Stimulated activated CD8-positive, alpha-beta memory T cell treated with anti-CD3 and anti-CD28 coated beads, Interleukin-15, amount 100 ng/mL, for 48 hours (primary cell): ENCODE measurements at regions not wholly inside any gene's neighbourhood (a gene's known extent, or its start where the extent isn't known, plus 50 kb on each side); places are given as distances from the start of the nearest gene placed in this dataset.
"Not testable (repeated sequence)": the region's sequence is repeated elsewhere in the genome, so short reads cannot be mapped to it uniquely, and the experiment has no call there.

Source experiments
- DNase-seq, 2 donors: peaks; one replicate each; pipeline ENCODE4 v3.0.0-alpha.2; 2020; ENCODE audit warnings: low read depth in 2 of 2

DNA sequence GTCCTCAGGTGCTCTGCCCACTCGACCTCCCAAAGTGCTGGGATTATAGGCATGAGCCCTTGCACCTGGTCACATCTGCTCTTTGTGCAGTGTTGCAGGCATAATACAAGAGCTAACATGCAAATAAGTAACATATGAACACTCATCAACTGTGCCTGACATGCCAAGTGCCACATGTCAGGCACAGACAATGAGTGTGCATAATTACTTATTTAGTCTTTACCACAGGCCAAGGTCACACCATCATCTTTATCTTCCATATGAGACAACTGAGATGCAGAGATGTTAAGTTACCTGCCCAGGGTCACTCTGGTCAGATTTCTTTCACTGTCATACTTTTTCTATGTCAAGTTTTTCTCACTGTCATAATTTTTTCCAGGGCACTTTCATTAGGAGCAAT is 126.1 kb downstream of the PPIAL4G start:
- no peak for DNase-seq

GRCh38 chr1:148355976-148356375 is 127.1 kb downstream of the PPIAL4G start:
- DNase-seq: no peak

DNA sequence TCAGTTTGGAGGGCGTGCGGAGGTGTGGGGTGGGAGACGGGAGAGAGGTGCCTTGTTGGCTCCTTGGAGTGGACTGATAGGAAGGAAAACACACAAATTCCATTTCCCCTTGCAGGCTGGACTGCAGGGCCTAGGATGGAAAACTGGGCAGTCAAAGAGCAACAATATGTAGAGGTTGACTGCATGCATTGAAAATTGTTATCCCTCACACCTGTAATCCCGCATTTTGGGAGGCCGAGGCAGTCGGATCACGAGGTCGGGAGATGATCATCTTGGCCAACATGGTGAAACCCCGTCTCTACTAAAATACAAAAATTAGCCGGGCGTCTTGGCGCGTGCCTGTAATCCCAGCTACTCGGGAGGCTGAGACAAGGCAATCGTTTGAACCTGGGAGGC is 128.2 kb downstream of the PPIAL4G start:
- no peak for DNase-seq

GRCh38 chr1:148354284-148354912 is 128.7 kb downstream of the PPIAL4G start:
- DNase-seq: no peak

DNA sequence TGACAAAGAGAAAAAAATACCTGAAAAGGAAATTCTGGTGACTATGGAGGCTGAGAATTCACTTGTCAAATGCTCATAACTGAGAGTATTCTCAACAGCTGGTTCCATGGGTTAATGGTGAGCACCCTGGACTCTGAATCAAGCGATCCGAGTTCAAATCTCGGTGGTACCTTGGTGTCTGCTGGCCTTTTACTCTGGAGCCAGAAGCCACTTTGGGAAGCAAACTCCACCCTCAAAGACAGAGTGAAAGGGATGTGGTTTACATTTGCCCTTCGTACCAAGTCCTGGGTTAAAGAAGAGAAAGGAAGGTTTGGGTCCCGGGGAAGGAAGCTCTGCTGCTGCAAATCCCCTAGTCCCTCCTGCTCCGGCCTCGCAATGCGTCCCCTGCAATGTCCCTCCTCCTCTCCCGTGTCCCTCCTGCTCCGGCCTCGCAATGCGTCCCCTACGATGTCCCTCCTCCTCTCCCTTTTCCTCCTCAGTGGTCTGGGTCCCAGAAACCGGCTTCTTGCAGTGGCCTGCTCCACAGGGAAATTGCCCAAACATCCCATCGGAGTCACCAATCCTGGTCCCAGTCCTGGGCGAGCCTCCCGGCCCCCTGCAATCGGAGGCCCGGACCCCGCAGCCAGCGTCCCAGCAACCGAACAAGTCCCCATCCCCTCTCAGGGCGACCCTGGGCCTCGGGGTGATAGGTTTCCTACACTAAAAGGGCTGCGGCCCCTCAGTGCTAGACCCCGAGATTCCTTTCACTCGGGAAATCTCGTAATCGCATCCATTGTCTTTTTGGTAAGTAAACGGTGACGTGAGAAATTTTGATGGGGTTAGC is 129.4 kb downstream of the PPIAL4G start:
- DNase-seq: no peak

- no peak for DNase-seq
These were observed 130.5 kb downstream of the PPIAL4G start for GRCh38 chr1:148352470-148353053.

- DNase-seq: no peak
These were observed 135.3 kb downstream of the PPIAL4G start for GRCh38 chr1:148347781-148348180.

DNA sequence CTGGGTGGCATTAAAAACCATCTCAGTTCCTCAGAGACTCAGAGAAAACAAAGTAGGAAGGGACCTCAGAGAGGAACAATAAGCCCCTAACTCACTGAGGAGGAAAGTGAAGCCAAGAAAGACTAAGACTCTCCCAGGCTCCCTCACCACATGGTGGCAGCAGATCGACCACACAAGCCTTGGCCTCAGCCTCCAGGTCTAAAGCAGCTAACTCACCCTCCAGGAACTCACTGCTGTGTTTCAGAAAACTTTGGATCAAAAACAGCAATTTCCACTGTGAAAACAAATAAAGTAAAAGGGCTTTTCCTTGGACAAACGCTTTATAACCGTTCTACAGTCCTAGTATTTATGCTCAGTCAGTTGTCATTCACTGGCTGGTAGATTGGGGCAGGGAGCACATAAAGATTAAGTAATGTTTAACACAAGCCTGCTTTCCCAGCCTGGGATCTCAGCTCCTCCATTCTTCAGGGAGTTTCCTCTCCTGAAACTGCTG is 137.4 kb downstream of the PPIAL4G start:
- DNase-seq: not testable (repeated sequence)

DNA sequence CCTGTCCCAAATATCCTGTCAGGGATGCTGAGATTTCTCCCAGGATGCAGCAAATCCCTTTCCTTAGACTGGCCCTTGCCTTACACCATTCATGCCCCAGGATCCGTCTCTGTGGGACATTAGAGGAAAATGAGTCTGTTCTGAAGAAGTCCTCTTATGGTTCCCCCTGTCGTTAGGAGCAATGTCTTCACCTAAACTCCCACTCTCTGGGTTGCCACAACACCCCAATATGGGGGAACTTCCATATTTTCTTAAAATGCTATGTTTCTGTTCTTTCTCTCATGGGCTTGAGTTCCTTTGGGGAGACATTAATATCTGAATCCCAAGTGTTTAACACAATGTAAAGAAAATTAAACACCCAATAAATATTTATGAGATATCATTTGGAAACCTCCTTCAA is 138.5 kb downstream of the PPIAL4G start:
- DNase-seq: not testable (repeated sequence)

DNA sequence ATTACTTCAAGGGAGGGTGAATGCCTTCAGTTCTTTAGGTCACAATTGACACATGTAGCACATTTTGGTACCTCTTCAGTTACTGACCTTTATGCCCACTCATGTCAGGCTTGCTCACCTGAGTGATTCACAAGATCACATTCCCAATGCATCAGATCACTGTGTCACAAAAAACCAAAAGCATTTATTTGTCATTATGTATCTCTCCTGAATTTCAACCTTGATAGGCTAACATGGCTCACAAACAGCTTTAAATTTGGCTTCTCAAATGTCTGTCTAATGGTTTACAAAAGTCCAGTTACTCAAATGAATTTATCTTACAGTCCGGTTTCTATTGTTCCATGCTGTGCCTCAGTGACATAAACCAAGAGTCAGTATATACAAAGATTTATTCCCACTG is 141.4 kb downstream of the PPIAL4G start:
- DNase-seq: not testable (repeated sequence)

GRCh38 chr1:148336121-148336918 is 146.8 kb downstream of the PPIAL4G start:
- DNase-seq: not testable (repeated sequence)

- DNase-seq: peak; percentile 72 to 73
These were observed 148.6 kb downstream of the PPIAL4G start for GRCh38 chr1:148334339-148335130.

DNA sequence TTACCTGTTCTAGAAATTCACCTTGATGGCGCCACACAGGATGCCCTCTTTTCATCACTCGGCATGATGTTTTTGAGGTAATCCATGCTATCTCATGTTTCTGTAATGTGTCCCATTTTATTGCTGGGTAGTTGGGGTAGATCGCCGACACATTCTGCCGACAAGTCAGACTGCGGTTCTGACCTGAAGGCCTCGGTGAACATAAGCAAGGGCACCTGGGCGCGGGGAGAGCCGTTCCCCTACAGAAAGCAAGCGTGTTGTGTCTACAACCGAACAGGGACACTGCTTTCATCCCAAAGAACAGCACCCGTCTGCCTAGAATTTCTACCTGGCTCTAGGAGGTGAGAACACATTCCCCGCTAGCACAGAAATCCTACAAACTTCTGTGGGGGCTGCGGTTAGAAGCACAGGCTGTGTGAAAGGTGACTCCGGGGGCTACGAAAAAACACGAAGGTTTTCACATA is 149.2 kb downstream of the PPIAL4G start:
- DNase-seq: no peak

DNA sequence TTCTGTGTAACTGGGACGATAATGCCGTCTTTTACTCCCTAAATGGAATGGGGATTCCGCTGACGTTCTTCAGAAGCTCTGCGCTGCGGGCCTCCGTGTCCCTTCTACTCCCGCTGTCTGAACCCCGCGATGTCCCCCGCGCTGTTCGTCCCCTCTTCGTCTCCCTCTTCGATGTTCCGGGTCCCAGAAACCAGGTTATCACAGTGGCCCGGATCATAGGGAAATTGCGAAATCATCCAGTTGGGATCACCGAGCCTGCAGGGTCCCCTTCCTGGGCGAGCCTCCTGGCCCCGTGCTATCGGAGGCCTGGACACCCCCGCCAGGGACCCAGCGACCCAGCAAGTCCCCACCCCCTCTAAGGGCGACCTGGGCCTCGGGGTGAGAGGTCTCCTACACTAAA is 154.2 kb downstream of the PPIAL4G start:
- no peak for DNase-seq

DNA sequence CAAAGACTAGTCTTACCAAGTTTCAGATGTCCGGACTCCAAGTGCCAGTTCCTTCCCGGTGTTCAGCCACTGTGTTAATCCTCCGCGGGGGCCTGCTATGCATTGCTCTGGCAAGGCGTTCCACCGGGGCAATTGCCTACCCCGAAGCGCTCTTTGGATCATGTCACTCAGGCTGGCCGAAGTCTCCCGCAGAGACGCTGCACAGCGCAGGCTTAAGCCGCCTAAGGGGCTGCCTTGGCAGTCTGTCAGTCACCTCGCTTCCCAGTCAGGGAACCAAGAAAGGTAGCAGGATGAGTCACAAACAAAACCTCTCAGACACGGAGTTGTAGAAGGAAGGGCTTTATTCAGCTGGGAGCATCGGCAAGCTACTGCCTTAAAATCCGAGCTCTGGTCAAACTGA is 158.1 kb downstream of the PPIAL4G start:
- DNase-seq: not testable (repeated sequence)

DNA sequence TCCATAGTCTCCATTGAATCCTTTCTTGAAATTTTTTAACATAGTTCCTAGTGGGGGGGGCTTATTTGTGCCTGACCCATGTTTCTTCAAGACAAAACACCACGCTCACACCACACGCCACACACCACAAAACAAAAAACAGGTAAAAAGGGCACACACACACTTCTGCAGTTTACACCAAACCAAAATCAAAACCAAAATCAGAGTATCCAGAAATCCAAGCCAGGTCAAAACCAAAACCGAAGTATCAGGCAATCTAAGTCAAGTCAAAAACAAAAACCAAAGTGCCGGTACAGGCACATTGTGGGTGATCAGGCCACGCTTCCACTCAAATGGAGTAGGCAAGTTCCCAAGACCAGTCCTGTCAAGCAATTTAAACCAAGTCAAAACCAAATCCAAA is 158.6 kb downstream of the PPIAL4G start:
- DNase-seq: not testable (repeated sequence)

DNA sequence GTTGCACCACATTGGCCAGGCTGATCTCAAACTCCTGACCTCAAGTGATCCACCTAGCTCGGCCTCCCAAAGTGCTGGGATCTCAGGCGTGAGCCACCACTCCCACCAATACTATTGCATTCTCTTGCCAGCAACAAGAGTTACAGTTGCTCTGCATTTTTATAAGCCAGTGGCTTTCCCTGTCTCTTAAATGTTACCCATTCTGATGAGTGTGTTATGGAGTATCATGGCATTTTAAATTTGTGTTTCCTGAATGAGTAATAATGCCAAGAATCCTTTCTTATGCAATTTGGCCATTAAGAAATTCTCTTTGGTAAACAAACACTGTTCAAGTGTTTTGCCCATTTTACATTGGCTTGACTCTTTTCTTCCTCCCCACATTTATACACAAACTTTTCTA is 163.0 kb downstream of the PPIAL4G start:
- not testable (repeated sequence) for DNase-seq

GRCh38 chr1:148318904-148319242 is 164.2 kb downstream of the PPIAL4G start:
- DNase-seq: no peak

GRCh38 chr1:148318123-148318903 is 164.8 kb downstream of the PPIAL4G start:
- DNase-seq: peak; percentile 67 to 68

- no peak for DNase-seq
These were observed 165.4 kb upstream of the NBPF11 start for GRCh38 chr1:148317288-148317985.
